HG03280 (cell line): ENCODE measurements at regions not wholly inside any gene's neighbourhood (a gene's known extent, or its start where the extent isn't known, plus 50 kb on each side); places are given as distances from the start of the nearest gene placed in this dataset.
"Not testable (repeated sequence)": the region's sequence is repeated elsewhere in the genome, so short reads cannot be mapped to it uniquely, and the experiment has no call there.

Experiments
- ATAC-seq: cut with Tn5 transposase; IDR thresholded peaks from one replicate; pipeline ENCODE4 v1.9.1; 2021; ENCODE audit warnings: mild to moderate bottlenecking, moderate library complexity; ENCODE audit not compliant: unreplicated experiment

DNA sequence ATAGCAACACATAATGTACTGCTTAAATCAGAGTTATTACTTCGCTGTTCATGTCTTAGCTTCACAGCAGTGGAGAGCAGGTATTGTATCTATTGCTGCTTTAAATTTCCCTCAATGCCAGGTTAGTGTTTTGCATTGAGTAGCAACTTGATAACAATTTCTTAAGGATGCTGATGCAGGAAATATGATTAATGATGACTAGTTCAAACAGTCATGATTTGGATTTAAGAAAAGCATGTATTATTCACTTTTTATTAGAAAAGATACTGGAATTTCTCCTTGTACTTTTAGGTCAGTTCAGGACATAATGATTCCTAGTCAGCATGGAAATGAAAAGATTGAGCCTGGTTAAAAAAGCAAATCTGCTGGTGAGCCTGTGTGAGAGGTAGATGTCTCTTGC is 67.2 kb upstream of the ARHGAP29 start:
- no peak for ATAC-seq

DNA sequence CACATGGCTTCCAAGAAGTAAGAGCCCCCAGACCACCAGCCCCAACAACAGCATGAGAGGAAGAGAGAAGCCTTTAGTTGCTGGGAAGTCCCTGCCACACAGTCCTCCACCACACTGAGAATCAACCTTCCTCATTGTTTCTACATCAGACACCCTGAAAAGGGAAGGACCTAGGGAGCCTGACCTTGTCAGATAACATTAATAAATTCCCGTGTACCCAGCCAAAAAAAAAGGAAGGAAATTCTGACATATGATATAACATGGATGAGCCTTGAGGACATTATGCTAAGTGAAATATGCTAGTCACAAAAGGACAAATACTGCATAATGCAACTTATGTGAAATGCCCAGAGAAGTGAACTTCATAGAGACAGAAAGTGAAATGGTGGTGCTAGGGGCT is 65.6 kb upstream of the ARHGAP29 start:
- ATAC-seq: no peak

DNA sequence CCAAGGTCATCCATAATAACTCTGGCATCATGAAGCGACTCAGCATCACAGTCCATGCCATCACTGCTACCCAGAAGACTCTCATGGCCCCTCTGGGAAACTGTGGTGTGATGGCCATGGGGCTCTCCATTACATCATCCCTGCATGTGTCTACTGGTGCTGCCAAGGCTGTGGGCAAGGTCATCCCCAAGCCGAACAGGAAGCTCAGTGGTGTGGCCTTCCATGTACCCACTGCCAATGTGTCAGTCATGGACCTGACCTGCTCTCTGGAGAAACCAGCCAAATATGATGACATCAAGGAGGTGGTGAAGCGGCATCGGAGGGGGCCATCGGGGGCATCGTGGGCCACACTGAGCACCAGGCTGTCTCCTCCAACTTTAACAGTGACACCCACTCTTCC is 65.1 kb upstream of the ARHGAP29 start:
- no peak for ATAC-seq

DNA sequence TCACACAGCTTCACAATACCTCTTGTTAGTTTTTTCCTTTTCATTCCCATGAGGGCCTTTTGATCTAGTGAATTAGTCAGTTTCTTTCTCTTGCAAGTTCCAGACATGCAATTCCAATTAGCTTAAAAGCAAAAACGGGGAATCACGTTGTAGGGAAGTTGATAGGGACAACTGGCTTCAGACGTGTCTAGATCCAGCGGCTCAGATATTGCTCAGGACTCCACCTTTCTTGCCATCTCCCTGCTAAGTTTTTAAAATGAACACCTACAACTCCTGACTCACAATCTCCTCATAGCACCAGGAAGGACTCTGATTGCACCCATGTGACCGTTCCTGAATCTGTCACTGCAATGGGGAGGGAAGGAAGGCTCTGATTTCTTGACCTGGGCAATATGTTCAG is 63.8 kb upstream of the ARHGAP29 start:
- no peak for ATAC-seq

- ATAC-seq: no peak
These were observed 63.3 kb upstream of the ARHGAP29 start for GRCh38 chr1:94300731-94301130.

DNA sequence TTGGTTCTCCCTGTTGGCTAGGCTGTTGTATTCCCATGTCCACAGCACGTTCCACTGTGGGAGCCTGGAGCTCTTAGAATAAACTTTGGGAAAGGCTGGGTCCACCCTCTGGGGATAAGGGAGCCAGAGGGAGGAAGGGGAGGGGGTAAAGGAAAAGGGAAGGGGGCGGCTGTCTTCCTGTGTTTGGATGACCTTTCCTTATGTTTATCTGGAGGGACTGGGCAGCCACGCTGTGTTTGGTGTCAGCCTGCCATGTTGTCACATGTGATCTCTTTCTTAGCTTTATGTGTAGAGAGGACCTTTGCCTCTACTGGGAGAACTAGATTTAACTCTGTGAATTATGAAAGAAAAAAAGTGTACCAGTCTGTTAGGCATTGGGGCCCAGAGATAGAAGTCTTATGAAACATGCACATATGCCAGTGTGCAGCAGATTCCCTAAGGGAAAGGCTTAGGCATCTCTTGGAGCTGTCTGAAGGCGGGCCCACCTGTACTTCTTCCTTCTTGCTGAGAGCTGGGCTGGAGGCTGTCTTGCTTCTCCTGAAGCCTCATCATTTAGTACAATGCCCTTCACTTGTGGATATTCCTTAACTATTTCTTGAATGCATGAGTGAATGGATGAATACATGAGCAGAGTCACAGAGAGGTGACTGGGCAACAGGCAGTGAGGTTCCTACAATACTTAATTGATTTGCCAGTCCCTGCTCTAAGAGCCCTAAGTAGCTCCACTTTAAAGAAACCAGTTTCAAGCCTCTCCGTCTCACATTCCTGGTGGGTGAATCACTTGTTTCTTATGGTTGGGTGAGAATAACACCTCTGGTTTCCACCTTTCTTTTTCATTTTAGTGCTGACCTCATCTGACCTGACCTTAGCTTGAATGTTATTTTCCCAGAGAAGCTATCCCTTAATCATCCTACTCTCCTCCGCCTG is 62.5 kb upstream of the ARHGAP29 start:
- ATAC-seq: no peak

- no peak for ATAC-seq
These were observed 61.5 kb upstream of the ARHGAP29 start for GRCh38 chr1:94298861-94299260.

- ATAC-seq: no peak
These were observed 58.6 kb upstream of the ARHGAP29 start for GRCh38 chr1:94296018-94296417.

DNA sequence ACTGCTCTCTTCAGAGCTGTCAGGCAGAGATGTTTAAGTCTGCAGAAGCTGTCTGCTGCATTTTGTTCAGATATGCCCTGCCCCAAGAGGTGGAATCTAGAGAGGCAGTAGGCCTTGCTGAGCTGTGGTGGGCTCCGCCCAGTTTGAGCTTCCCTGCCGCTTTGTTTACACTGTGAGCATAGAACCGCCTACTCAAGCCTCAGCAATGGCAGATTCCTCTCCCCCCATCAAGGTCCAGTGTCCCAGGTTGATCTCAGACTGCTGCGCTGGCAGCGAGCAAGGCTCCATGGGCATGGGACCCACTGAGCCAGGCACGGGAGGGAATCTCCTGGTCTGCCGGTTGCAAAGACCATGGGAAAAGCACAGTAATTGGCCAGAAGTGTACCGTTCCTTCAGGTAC is 55.6 kb upstream of the ARHGAP29 start:
- not testable (repeated sequence) for ATAC-seq

DNA sequence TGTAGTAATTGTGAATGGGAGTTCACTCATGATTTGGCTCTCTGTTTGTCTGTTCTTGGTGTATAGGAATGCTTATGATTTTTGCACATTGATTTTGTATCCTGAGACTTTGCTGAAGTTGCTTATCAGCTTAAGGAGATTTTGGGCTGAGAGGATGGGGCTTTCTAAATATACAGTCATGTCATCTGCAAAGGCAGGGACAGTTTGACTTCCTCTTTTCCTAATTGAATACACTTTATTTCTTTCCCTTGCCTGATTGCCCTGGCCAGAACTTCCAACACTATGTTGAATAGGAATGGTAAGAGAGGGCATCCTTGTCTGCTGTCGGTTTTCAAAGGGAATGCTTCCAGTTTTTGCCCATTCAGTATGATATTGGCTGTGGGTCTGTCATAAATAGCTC is 51.9 kb upstream of the ARHGAP29 start:
- not testable (repeated sequence) for ATAC-seq
